Ascending aorta (tissue), 2 donors: ENCODE measurements at regions not wholly inside any gene's neighbourhood (a gene's known extent, or its start where the extent isn't known, plus 50 kb on each side); places are given as distances from the start of the nearest gene placed in this dataset.

Experiments used
- DNase-seq, 2 donors: peaks; one replicate each; pipeline ENCODE4 v3.0.0-alpha.2; 2019; ENCODE audit warnings: low spot score in 2 of 2
- H3K27ac ChIP-seq, 2 donors: fragments of 200-600 bp; sonication (generic); one replicate each; pipeline ENCODE4 v1.5.1; 2016 to 2017; ENCODE audit warnings: mild to moderate bottlenecking in 1 of 2
- H3K27me3 ChIP-seq: fragments of 200-600 bp; sonication (generic); one replicate; pipeline ENCODE4 v1.5.1; 2017
- H3K36me3 ChIP-seq, 2 donors: fragments of 200-600 bp; sonication (generic); one replicate each; pipeline ENCODE4 v1.5.1; 2016
- H3K4me1 ChIP-seq, 2 donors: fragments of 200-600 bp; sonication (generic); one replicate each; pipeline ENCODE4 v1.5.1; 2016 to 2017; ENCODE audit warnings: mild to moderate bottlenecking in 1 of 2
- H3K4me3 ChIP-seq, 2 donors: fragments of 200-600 bp; sonication (generic); one replicate each; pipeline ENCODE4 v1.5.1; 2016 to 2017; ENCODE audit warnings: mild to moderate bottlenecking in 1 of 2
- H3K9me3 ChIP-seq, 2 donors: fragments of 200-600 bp; sonication (generic); one replicate each; pipeline ENCODE4 v1.5.1; 2016
- CTCF ChIP-seq, 3 experiments: fragments of 200-600 bp in 2 of 3; fragments of 450-650 bp in 1 of 3; sonication (generic) in 2 of 3; IDR thresholded peaks; one replicate each; pipeline ENCODE4 v1.5.1; 2016 to 2019; ENCODE audit warnings: antibody characterized with exemption in 3 of 3, mild to moderate bottlenecking in 1 of 3, moderate library complexity in 1 of 3
- intact Hi-C: fragments of 100-400 bp; cut with DNase I; formaldehyde crosslinking; loops from one replicate; pipeline ENCODE4 v1.15.1; 2023

DNA sequence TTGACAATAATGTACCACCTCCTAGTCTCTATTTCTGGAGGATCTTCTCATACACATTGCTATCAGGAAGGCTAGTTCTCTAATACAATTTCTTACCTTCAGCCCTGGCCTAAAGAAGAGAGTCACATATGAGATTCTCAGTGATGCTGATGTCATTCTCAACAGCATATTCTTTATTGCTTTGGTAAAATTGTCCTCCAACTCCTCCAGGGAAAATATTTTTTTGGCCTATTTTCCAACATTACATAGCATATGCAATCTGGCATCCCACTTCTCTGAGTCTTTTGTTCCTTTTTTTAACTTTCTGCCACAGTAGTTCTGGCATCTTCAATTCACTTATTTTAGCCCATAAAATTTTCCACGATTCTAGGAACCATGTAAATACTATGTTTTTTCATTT lies 2363.1 kb downstream of the ARAP2 start:
- no peaks in the 10 kb centered on the region for H3K9me3 ChIP-seq
- no peak for DNase-seq
- H3K27ac ChIP-seq = no peak overlapping the region
- no peaks in the 10 kb centered on the region for H3K27me3 ChIP-seq
- H3K4me3 ChIP-seq = no peak overlapping the region
- H3K36me3 ChIP-seq = no peaks in the 10 kb centered on the region
- no peaks in the 10 kb centered on the region for H3K4me1 ChIP-seq
- TF ChIP-seq CTCF (IDR thresholded peaks at IDR 0.05) = no peak
- intact Hi-C loops = no loop called here

DNA sequence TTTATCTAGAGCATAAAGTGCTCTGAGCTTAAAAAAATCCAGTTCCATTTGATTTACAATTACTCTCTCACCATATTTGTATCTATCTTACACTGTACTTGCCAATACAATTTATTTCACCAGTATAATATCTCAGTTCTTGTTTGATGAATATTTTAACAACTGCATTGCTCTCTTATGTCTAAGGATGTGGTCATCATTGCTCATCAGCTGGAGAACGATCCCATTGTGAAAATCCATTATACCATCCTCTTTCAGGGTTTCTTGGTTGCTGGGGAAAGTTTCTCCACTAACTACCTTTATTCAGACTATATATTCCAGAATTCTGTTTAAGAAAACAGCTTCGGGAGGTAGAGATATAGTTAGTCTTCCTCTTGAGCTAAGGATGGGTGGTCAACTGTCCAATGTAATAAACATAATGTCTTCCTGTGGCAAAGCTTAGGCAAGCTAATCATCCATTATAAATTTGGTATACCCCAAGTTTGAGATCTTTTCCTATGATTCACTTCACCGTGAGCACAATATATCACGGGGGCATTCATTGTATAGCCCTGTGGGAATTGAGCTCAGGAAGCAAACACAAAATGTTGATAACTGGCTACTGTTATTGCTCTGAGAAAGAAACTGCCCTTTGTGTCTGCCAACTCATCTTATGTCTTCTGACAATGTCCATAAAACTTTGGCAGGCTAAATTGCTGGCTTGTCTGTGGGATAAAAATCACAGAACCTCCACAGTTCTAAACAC lies 2361.9 kb downstream of the ARAP2 start:
- no peak for DNase-seq
- H3K27me3 ChIP-seq = no peaks in the 10 kb centered on the region
- no peaks in the 10 kb centered on the region for H3K9me3 ChIP-seq
- H3K4me3 ChIP-seq = no peak overlapping the region
- intact Hi-C loops = no loop called here
- H3K27ac ChIP-seq = no peak overlapping the region
- H3K4me1 ChIP-seq = no peaks in the 10 kb centered on the region
- TF ChIP-seq CTCF (IDR thresholded peaks at IDR 0.05) = no peak
- no peaks in the 10 kb centered on the region for H3K36me3 ChIP-seq

DNA sequence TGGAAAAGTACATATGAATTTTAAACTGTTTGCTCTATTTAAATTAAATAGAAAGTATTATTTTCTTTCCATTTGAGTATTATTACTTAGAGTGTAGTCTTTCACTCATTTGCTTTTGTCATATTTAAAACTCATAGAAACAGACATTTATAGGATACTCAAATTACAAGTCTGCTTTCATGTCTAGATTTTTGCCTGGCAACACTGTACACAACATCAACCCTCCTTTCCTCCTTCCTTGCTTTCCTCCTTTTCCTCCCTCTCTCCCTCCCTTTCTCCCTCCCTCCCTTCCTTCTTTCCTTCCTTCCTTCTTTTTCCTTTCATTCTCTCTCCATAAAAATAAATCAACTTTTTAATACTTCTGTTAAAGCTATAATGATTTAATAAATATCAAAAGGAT lies 2361.2 kb downstream of the ARAP2 start:
- no peak for DNase-seq
- intact Hi-C loops = no loop called here

GRCh38 chr4:33886356-33886755 lies 2358.0 kb downstream of the ARAP2 start:
- Histone ChIP-seq H3K36me3 (no peaks in the 10 kb centered on the region), H3K27me3 (no peaks in the 10 kb centered on the region), H3K9me3 (no peaks in the 10 kb centered on the region), H3K4me3 (no peak overlapping the region), H3K27ac (no peak overlapping the region), H3K4me1 (no peaks in the 10 kb centered on the region)
- DNase-seq = no peak
- no peak for TF ChIP-seq CTCF (IDR thresholded peaks at IDR 0.05)
- intact Hi-C loops = no loop called here

More for the DNA sequence above, 2361.2 kb downstream of the ARAP2 start:
- Histone ChIP-seq H3K4me1 (no peaks in the 10 kb centered on the region), H3K4me3 (no peak overlapping the region), H3K36me3 (no peaks in the 10 kb centered on the region), H3K27me3 (no peaks in the 10 kb centered on the region), H3K27ac (no peak overlapping the region), H3K9me3 (no peaks in the 10 kb centered on the region)
- no peak for TF ChIP-seq CTCF (IDR thresholded peaks at IDR 0.05)

- no peak for DNase-seq
- no peak for TF ChIP-seq CTCF (IDR thresholded peaks at IDR 0.05)
- intact Hi-C loops = no loop called here
- H3K4me3 ChIP-seq = no peak overlapping the region
- H3K9me3 ChIP-seq = no peaks in the 10 kb centered on the region
- no peaks in the 10 kb centered on the region for H3K36me3 ChIP-seq
- H3K27me3 ChIP-seq = no peaks in the 10 kb centered on the region
- no peak overlapping the region for H3K27ac ChIP-seq
- H3K4me1 ChIP-seq = no peaks in the 10 kb centered on the region
Measured at GRCh38 chr4:33890841-33891240, 2353.5 kb downstream of the ARAP2 start.

DNA sequence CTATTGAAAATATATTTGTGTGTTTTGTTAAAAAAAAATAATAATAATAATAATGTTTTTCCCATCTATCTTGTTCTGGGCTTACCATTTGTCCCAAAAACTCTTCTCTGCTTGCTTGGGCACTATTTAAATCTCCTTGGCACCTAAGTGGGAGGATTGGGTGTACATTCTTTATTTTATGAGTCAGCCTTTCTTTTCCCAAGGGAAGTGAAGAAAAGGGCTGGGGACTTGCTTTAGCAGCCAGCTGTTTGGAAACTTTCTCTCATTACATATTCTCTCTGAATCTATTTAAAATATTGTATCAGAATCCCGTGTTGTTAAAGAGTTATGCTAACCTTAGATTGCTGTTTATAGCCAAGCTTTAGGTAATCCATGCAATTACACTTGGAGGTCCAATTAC lies 2332.4 kb downstream of the ARAP2 start:
- Histone ChIP-seq H3K27me3 (no peaks in the 10 kb centered on the region), H3K27ac (no peak overlapping the region), H3K4me3 (no peak overlapping the region), H3K36me3 (no peaks in the 10 kb centered on the region), H3K4me1 (no peaks in the 10 kb centered on the region), H3K9me3 (no peaks in the 10 kb centered on the region)
- intact Hi-C loops = no loop called here
- no peak for TF ChIP-seq CTCF (IDR thresholded peaks at IDR 0.05)
- DNase-seq = no peak
